Stimulated activated effector memory CD8-positive, alpha-beta T cell treated with anti-CD3 and anti-CD28 coated beads, Interleukin-12 subunit alpha, Interleukin-12 subunit beta, amount 100 ng/mL, for 72 hours (primary cell): ENCODE measurements at regions not wholly inside any gene's neighbourhood (a gene's known extent, or its start where the extent isn't known, plus 50 kb on each side); places are given as distances from the start of the nearest gene placed in this dataset.

ENCODE experiments used
- ATAC-seq: fragments of 150-1000 bp; cut with Tn5 transposase; 2 replicates; pipeline ENCODE4 v1.10.0; 2021
- DNase-seq, 2 donors: peaks; one replicate each; pipeline ENCODE4 v3.0.0; 2021 to 2022; ENCODE audit warnings: low spot score in 2 of 2
- H3K27ac Mint-ChIP-seq: one replicate; pipeline ENCODE4 v1.8.0; 2022; ENCODE audit warnings: mild to moderate bottlenecking, mixed read lengths
- H3K36me3 Mint-ChIP-seq: one replicate; pipeline ENCODE4 v1.8.0; 2022; ENCODE audit warnings: mild to moderate bottlenecking, mixed read lengths
- H3K4me1 Mint-ChIP-seq: one replicate; pipeline ENCODE4 v1.8.0; 2022; ENCODE audit warnings: mixed read lengths
- H3K4me3 Mint-ChIP-seq: one replicate; pipeline ENCODE4 v1.8.0; 2022; ENCODE audit warnings: mild to moderate bottlenecking, mixed read lengths
- H3K9me3 Mint-ChIP-seq: one replicate; pipeline ENCODE4 v1.8.0; 2022; ENCODE audit warnings: mixed read lengths

- H3K4me3 Mint-ChIP-seq, result no peak overlapping the region
- H3K36me3 Mint-ChIP-seq, result no peaks in the 10 kb centered on the region
- no peaks in the 10 kb centered on the region for H3K4me1 Mint-ChIP-seq
- H3K27ac Mint-ChIP-seq, result no peak overlapping the region
- DNase-seq (no peak), ATAC-seq (no peak)
- H3K9me3 Mint-ChIP-seq, result peaks cover 7% of the 10 kb centered on the region
Observed at GRCh38 chr11:91854171-91854570, 370.4 kb upstream of the FAT3 start.

GRCh38 chr11:91851908-91852307, 372.7 kb upstream of the FAT3 start:
- H3K27ac Mint-ChIP-seq, result no peak overlapping the region
- no peak overlapping the region for H3K4me3 Mint-ChIP-seq
- H3K36me3 Mint-ChIP-seq, result no peaks in the 10 kb centered on the region
- ATAC-seq, result no peak
- no peak for DNase-seq
- peaks cover 13% of the 10 kb centered on the region for H3K9me3 Mint-ChIP-seq
- no peaks in the 10 kb centered on the region for H3K4me1 Mint-ChIP-seq

- DNase-seq, result no peak
- Mint-ChIP-seq H3K4me3 (no peak overlapping the region), H3K4me1 (no peaks in the 10 kb centered on the region), H3K27ac (no peak overlapping the region), H3K36me3 (no peaks in the 10 kb centered on the region), H3K9me3 (peaks cover 15% of the 10 kb centered on the region)
- no peak for ATAC-seq
Observed at GRCh38 chr11:91850533-91851275, 373.9 kb upstream of the FAT3 start.

GRCh38 chr11:91850021-91850420, 374.6 kb upstream of the FAT3 start:
- H3K4me1 Mint-ChIP-seq, result no peaks in the 10 kb centered on the region
- ATAC-seq, result no peak
- H3K27ac Mint-ChIP-seq, result no peak overlapping the region
- no peaks in the 10 kb centered on the region for H3K36me3 Mint-ChIP-seq
- no peak for DNase-seq
- H3K9me3 Mint-ChIP-seq, result peaks cover 14% of the 10 kb centered on the region
- H3K4me3 Mint-ChIP-seq, result no peak overlapping the region

GRCh38 chr11:91846649-91847048, 378.0 kb upstream of the FAT3 start:
- DNase-seq, result no peak
- H3K4me3 Mint-ChIP-seq, result no peak overlapping the region
- H3K36me3 Mint-ChIP-seq, result no peaks in the 10 kb centered on the region
- H3K9me3 Mint-ChIP-seq, result peaks cover 14% of the 10 kb centered on the region
- ATAC-seq, result no peak
- no peaks in the 10 kb centered on the region for H3K4me1 Mint-ChIP-seq
- H3K27ac Mint-ChIP-seq, result no peak overlapping the region

- Mint-ChIP-seq H3K4me3 (no peak overlapping the region), H3K27ac (no peak overlapping the region), H3K9me3 (peaks cover 14% of the 10 kb centered on the region), H3K4me1 (no peaks in the 10 kb centered on the region), H3K36me3 (no peaks in the 10 kb centered on the region)
- DNase-seq (no peak), ATAC-seq (no peak)
Observed at GRCh38 chr11:91846002-91846401, 378.6 kb upstream of the FAT3 start.

GRCh38 chr11:91840640-91841240, 383.9 kb upstream of the FAT3 start:
- ATAC-seq (no peak), DNase-seq (no peak)
- Mint-ChIP-seq H3K36me3 (no peaks in the 10 kb centered on the region), H3K4me1 (no peaks in the 10 kb centered on the region), H3K4me3 (no peak overlapping the region), H3K27ac (no peak overlapping the region), H3K9me3 (peaks cover 15% of the 10 kb centered on the region)

- DNase-seq (no peak), ATAC-seq (no peak)
- H3K9me3 Mint-ChIP-seq, result peaks cover 15% of the 10 kb centered on the region
- H3K36me3 Mint-ChIP-seq, result no peaks in the 10 kb centered on the region
- no peaks in the 10 kb centered on the region for H3K4me1 Mint-ChIP-seq
- no peak overlapping the region for H3K27ac Mint-ChIP-seq
- H3K4me3 Mint-ChIP-seq, result no peak overlapping the region
Observed at GRCh38 chr11:91837411-91838330, 386.9 kb upstream of the FAT3 start.

GRCh38 chr11:91835051-91835560, 389.5 kb upstream of the FAT3 start:
- Mint-ChIP-seq H3K9me3 (peaks cover 19% of the 10 kb centered on the region), H3K4me1 (no peaks in the 10 kb centered on the region)

GRCh38 chr11:91828901-91829300, 395.7 kb upstream of the FAT3 start:
- H3K4me3 Mint-ChIP-seq, result no peak overlapping the region
- H3K4me1 Mint-ChIP-seq, result no peaks in the 10 kb centered on the region
- no peak for ATAC-seq
- no peak overlapping the region for H3K27ac Mint-ChIP-seq
- no peaks in the 10 kb centered on the region for H3K36me3 Mint-ChIP-seq
- no peak for DNase-seq
- peaks cover 9% of the 10 kb centered on the region for H3K9me3 Mint-ChIP-seq

More at GRCh38 chr11:91835051-91835560, 389.5 kb upstream of the FAT3 start:
- ATAC-seq, result no peak
- no peak for DNase-seq
- Mint-ChIP-seq H3K27ac (no peak overlapping the region), H3K36me3 (no peaks in the 10 kb centered on the region), H3K4me3 (no peak overlapping the region)

GRCh38 chr11:91825777-91826176, 398.8 kb upstream of the FAT3 start:
- H3K36me3 Mint-ChIP-seq, result no peaks in the 10 kb centered on the region
- H3K27ac Mint-ChIP-seq, result no peak overlapping the region
- DNase-seq (no peak), ATAC-seq (no peak)
- H3K9me3 Mint-ChIP-seq, result peaks cover 12% of the 10 kb centered on the region
- no peak overlapping the region for H3K4me3 Mint-ChIP-seq
- no peaks in the 10 kb centered on the region for H3K4me1 Mint-ChIP-seq

GRCh38 chr11:91823252-91823830, 401.3 kb upstream of the FAT3 start:
- Mint-ChIP-seq H3K27ac (no peak overlapping the region), H3K9me3 (peaks cover 17% of the 10 kb centered on the region), H3K4me1 (no peaks in the 10 kb centered on the region), H3K4me3 (no peak overlapping the region), H3K36me3 (no peaks in the 10 kb centered on the region)
- no peak for DNase-seq
- no peak for ATAC-seq

GRCh38 chr11:91822805-91823204, 401.8 kb upstream of the FAT3 start:
- H3K4me1 Mint-ChIP-seq, result no peaks in the 10 kb centered on the region
- no peak overlapping the region for H3K27ac Mint-ChIP-seq
- peaks cover 21% of the 10 kb centered on the region for H3K9me3 Mint-ChIP-seq
- ATAC-seq (no peak), DNase-seq (no peak)
- H3K36me3 Mint-ChIP-seq, result no peaks in the 10 kb centered on the region
- H3K4me3 Mint-ChIP-seq, result no peak overlapping the region

GRCh38 chr11:91820709-91821108, 403.9 kb upstream of the FAT3 start:
- DNase-seq, result no peak
- peaks cover 17% of the 10 kb centered on the region for H3K9me3 Mint-ChIP-seq
- ATAC-seq, result no peak

GRCh38 chr11:91819777-91820176, 404.8 kb upstream of the FAT3 start:
- Mint-ChIP-seq H3K27ac (no peak overlapping the region), H3K36me3 (no peaks in the 10 kb centered on the region), H3K9me3 (peaks cover 15% of the 10 kb centered on the region), H3K4me1 (no peaks in the 10 kb centered on the region), H3K4me3 (no peak overlapping the region)
- ATAC-seq (no peak), DNase-seq (no peak)

More at GRCh38 chr11:91820709-91821108, 403.9 kb upstream of the FAT3 start:
- Mint-ChIP-seq H3K4me1 (no peaks in the 10 kb centered on the region), H3K4me3 (no peak overlapping the region), H3K36me3 (no peaks in the 10 kb centered on the region), H3K27ac (no peak overlapping the region)
